ENCODE measurements at regions not wholly inside any gene's neighbourhood (a gene's known extent, or its start where the extent isn't known, plus 50 kb on each side); places are given as distances from the start of the nearest gene placed in this dataset.
"Not testable (repeated sequence)": the region's sequence is repeated elsewhere in the genome, so short reads cannot be mapped to it uniquely, and the experiment has no call there.

DNA sequence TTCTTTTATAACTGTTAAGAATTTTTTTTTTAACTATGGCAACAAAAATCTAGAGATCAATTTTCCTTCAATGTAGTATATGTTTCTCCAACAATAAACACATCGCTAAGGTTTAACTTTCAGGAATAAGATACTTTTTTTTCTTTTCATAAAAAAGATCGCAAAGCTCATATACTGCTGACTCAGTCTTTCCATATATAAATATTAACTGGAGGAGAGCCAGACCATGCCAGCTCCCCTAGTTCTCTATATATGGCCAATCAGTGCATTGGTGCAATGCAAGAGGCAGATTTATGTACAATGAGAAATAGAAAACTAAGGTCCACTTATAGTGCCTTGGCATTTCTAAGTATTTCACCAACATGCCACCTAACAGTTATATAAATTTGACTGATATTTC, 89.2 kb upstream of the GAS1 start:
- no peaks in the 10 kb centered on the region for H4K20me1 ChIP-seq (ENCODE audit: insufficient read depth, low read length)
- no peaks in the 10 kb centered on the region for H3K36me3 ChIP-seq (ENCODE audit: insufficient read depth, low read length)
- intact Hi-C loops (cut with micrococcal nuclease; ENCODE audit: unreplicated experiment), result no loop called here
- TF ChIP-seq EZH2phosphoT487 (IDR thresholded peaks at IDR 0.05; ENCODE audit: borderline replicate concordance, low read depth, low read length), result no peak
- TF ChIP-seq, protein P1, sequence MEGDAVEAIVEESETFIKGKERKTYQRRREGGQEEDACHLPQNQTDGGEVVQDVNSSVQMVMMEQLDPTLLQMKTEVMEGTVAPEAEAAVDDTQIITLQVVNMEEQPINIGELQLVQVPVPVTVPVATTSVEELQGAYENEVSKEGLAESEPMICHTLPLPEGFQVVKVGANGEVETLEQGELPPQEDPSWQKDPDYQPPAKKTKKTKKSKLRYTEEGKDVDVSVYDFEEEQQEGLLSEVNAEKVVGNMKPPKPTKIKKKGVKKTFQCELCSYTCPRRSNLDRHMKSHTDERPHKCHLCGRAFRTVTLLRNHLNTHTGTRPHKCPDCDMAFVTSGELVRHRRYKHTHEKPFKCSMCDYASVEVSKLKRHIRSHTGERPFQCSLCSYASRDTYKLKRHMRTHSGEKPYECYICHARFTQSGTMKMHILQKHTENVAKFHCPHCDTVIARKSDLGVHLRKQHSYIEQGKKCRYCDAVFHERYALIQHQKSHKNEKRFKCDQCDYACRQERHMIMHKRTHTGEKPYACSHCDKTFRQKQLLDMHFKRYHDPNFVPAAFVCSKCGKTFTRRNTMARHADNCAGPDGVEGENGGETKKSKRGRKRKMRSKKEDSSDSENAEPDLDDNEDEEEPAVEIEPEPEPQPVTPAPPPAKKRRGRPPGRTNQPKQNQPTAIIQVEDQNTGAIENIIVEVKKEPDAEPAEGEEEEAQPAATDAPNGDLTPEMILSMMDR (conservative IDR thresholded peaks at IDR 0.05; ENCODE audit: low read length), result no peak
- ChIA-PET POLR2A (interaction anchor here (0.8 kb wide), 1 partner anchor 61 kb away, joined by 3 read pairs; no protein-coding TSS in a partner anchor), CTCF (ENCODE audit: unreplicated experiment) (interaction anchor here (0.5 kb wide), 1 partner anchor 61 kb away, joined by 3 read pairs; no protein-coding TSS in a partner anchor)
- no peaks in the 10 kb centered on the region for H3K9me3 ChIP-seq (ENCODE audit: low read length)
- H2AFZ ChIP-seq (ENCODE audit: low read length), result no peak overlapping the region
- H3K4me1 ChIP-seq (ENCODE audit: insufficient read depth, low read length, poor library complexity, severe bottlenecking), result no peaks in the 10 kb centered on the region
- no peak overlapping the region for H3K4me2 ChIP-seq (ENCODE audit: low read length)
- no peaks in the 10 kb centered on the region for H3K9me2 ChIP-seq (ENCODE audit: insufficient read depth, low read length)
- H3K27ac ChIP-seq (ENCODE audit: low read depth, low read length, poor library complexity, severe bottlenecking), result no peak overlapping the region
- DNase-seq (ENCODE audit: low spot score), result no peak
- BruUV-seq (replicated peaks), result no TSS peak
- H3K79me2 ChIP-seq (ENCODE audit: insufficient read depth, low read depth, low read length), result no peaks in the 10 kb centered on the region
- H3K4me3 ChIP-seq (ENCODE audit: low read depth, low read length, poor library complexity, severe bottlenecking), result no peak overlapping the region

- TF ChIP-seq, protein P1 (conservative IDR thresholded peaks at IDR 0.05; ENCODE audit: low read length), result no peak
- no peak for TF ChIP-seq EZH2phosphoT487 (IDR thresholded peaks at IDR 0.05; ENCODE audit: borderline replicate concordance, low read depth, low read length)
- CTCF ChIA-PET (ENCODE audit: unreplicated experiment), result no interaction called here
- no peaks in the 10 kb centered on the region for H4K20me1 ChIP-seq (ENCODE audit: insufficient read depth, low read length)
- no peaks in the 10 kb centered on the region for H3K79me2 ChIP-seq (ENCODE audit: insufficient read depth, low read depth, low read length)
- H3K4me2 ChIP-seq (ENCODE audit: low read length), result no peak overlapping the region
- no TSS peak for BruUV-seq (replicated peaks)
- no peaks in the 10 kb centered on the region for H3K4me1 ChIP-seq (ENCODE audit: insufficient read depth, low read length, poor library complexity, severe bottlenecking)
- no peak for DNase-seq (ENCODE audit: low spot score)
- H3K36me3 ChIP-seq (ENCODE audit: insufficient read depth, low read length), result no peaks in the 10 kb centered on the region
- POLR2A ChIA-PET, result no interaction called here
- H3K9me3 ChIP-seq (ENCODE audit: low read length), result no peaks in the 10 kb centered on the region
- intact Hi-C loops (cut with micrococcal nuclease; ENCODE audit: unreplicated experiment), result no loop called here
- no peak overlapping the region for H3K27ac ChIP-seq (ENCODE audit: low read depth, low read length, poor library complexity, severe bottlenecking)
- H3K4me3 ChIP-seq (ENCODE audit: low read depth, low read length, poor library complexity, severe bottlenecking), result no peak overlapping the region
- no peaks in the 10 kb centered on the region for H3K9me2 ChIP-seq (ENCODE audit: insufficient read depth, low read length)
- no peak overlapping the region for H2AFZ ChIP-seq (ENCODE audit: low read length)
Observed at GRCh38 chr9:87039809-87040392, 92.6 kb upstream of the GAS1 start.

DNA sequence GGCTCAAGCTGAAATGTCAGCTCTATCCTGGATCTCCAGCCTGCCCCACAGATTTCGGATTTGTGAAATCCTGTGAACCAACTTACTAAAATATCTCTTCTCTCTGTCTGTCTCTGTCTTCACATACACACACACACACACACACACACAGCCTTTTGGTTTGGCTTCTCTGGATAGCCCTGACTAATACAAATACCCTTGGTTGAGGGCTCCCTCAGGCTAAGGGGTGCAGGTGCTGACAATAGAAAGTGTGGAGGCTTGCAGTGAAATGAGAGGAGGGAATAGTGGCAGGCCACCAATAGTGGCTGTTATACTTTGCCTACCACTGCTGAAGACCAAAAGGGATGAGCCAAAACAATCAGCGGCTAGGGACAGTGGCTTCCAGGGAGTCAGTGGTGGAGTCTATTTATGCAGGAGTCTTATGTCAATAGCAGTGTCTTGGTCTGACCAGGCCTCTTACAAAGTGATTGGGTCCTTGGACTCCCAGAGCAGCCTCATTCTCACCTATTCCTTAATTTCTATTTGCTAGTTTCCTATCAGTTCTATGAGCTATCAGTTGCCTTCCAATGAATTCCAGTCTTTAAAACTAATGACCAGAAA, 93.2 kb upstream of the GAS1 start:
- Histone ChIP-seq H3K36me3 (ENCODE audit: insufficient read depth, low read length) (no peaks in the 10 kb centered on the region), H3K27ac (ENCODE audit: low read depth, low read length, poor library complexity, severe bottlenecking) (no peak overlapping the region), H3K9me3 (ENCODE audit: low read length) (no peaks in the 10 kb centered on the region), H3K4me2 (ENCODE audit: low read length) (no peak overlapping the region), H4K20me1 (ENCODE audit: insufficient read depth, low read length) (no peaks in the 10 kb centered on the region), H3K4me3 (ENCODE audit: low read depth, low read length, poor library complexity, severe bottlenecking) (no peak overlapping the region), H3K79me2 (ENCODE audit: insufficient read depth, low read depth, low read length) (no peaks in the 10 kb centered on the region), H2AFZ (ENCODE audit: low read length) (no peak overlapping the region), H3K4me1 (ENCODE audit: insufficient read depth, low read length, poor library complexity, severe bottlenecking) (no peaks in the 10 kb centered on the region), H3K9me2 (ENCODE audit: insufficient read depth, low read length) (no peaks in the 10 kb centered on the region)
- intact Hi-C loops (cut with micrococcal nuclease; ENCODE audit: unreplicated experiment), result no loop called here
- ChIA-PET POLR2A (no interaction called here), CTCF (ENCODE audit: unreplicated experiment) (no interaction called here)
- no TSS peak for BruUV-seq (replicated peaks)
- no peak for DNase-seq (ENCODE audit: low spot score)
- no peak for TF ChIP-seq EZH2phosphoT487 (IDR thresholded peaks at IDR 0.05; ENCODE audit: borderline replicate concordance, low read depth, low read length)
- TF ChIP-seq, protein P1 (conservative IDR thresholded peaks at IDR 0.05; ENCODE audit: low read length), result no peak

DNA sequence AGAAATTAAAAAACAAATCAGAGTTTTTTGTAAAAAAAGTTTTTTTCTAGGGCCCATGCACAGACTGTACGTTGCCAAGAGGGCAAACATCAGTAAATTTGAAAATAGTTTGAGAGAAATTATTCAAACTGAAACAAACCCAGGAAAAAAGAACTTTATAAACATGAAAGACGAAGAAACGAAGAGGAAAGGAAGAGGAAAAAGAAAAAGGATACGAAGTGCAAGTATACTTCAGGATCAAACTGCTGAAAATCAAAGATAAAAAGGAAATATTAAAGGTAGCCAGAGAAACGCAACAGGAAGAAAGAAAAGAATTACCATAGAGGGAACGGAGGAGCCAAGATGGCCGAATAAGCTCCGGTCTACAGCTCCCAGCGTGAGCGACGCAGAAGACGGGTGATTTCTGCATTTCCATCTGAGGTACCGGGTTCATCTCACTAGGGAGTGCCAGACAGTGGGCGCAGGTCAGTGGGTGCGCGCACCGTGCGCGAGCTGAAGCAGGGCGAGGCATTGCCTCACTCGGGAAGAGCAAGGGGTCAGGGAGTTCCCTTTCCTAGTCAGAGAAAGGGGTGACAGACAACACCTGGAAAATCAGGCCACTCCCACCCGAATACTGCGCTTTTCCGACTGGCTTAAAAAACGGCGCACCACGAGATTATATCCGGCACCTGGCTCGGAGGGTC, 94.4 kb upstream of the GAS1 start:
- H3K4me1 ChIP-seq (ENCODE audit: insufficient read depth, low read length, poor library complexity, severe bottlenecking); H3K9me3 ChIP-seq (ENCODE audit: low read length); H3K4me3 ChIP-seq (ENCODE audit: low read depth, low read length, poor library complexity, severe bottlenecking); H4K20me1 ChIP-seq (ENCODE audit: insufficient read depth, low read length); CTCF ChIA-PET (ENCODE audit: unreplicated experiment); POLR2A ChIA-PET; H3K36me3 ChIP-seq (ENCODE audit: insufficient read depth, low read length); H2AFZ ChIP-seq (ENCODE audit: low read length); H3K4me2 ChIP-seq (ENCODE audit: low read length); H3K79me2 ChIP-seq (ENCODE audit: insufficient read depth, low read depth, low read length); DNase-seq (ENCODE audit: low spot score); intact Hi-C loops (cut with micrococcal nuclease; ENCODE audit: unreplicated experiment); H3K27ac ChIP-seq (ENCODE audit: low read depth, low read length, poor library complexity, severe bottlenecking); BruUV-seq (replicated peaks); H3K9me2 ChIP-seq (ENCODE audit: insufficient read depth, low read length): not testable (repeated sequence)

All from OCI-LY7 (cell line).